ENCODE measurements at regions not wholly inside any gene's neighbourhood (a gene's known extent, or its start where the extent isn't known, plus 50 kb on each side); places are given as distances from the start of the nearest gene placed in this dataset.

DNA sequence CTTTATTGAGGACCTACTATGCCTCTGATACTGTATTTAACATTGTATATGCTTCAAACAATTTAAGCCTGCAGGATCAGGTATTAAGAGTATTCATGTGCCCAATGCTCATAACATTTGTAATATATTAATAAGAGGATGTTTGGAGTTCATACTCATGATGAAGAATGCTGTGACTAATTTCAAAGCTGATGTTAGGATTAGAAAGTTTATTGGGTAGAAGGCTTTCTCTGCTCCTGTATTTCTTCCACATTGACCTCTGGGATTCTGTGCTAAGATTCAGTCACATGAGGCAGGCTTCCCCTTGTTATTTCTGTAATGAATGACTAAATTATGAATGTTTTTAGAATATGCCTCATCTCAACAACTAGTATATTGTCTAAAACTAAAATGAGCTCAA, 456.4 kb downstream of the NFIB start:
- ATAC-seq (no peak), DNase-seq (ENCODE audit: low spot score) (no peak)
- Mint-ChIP-seq H3K4me1 (peaks cover 31% of the 10 kb centered on the region), H3K27ac (no peak overlapping the region), H3K27me3 (ENCODE audit: insufficient read depth, low read depth, poor library complexity) (no peaks in the 10 kb centered on the region), H3K9me3 (no peaks in the 10 kb centered on the region), H3K4me3 (no peak overlapping the region), H3K36me3 (ENCODE audit: low read depth) (no peaks in the 10 kb centered on the region)
- Histone ChIP-seq H3K4me3 (no peak overlapping the region), H3K79me2 (replicated peaks; ENCODE audit: insufficient read depth) (no peaks in the 10 kb centered on the region), H3K9me2 (ENCODE audit: insufficient read depth) (peaks cover 6% of the 10 kb centered on the region; the same call in 1 of the 2 replicates), H4K20me1 (replicated peaks; ENCODE audit: insufficient read depth) (no peaks in the 10 kb centered on the region), H3K27me3 (ENCODE audit: insufficient read depth) (no peaks in the 10 kb centered on the region), H3K4me1 (ENCODE audit: insufficient read depth) (peaks cover 44% of the 10 kb centered on the region), H3K4me2 (no peak overlapping the region), H2AFZ (no peak overlapping the region), H3K36me3 (ENCODE audit: insufficient read depth) (no peaks in the 10 kb centered on the region), H3F3A (replicated peaks; ENCODE audit: low read depth) (no peaks in the 10 kb centered on the region), H3K27ac (ENCODE audit: low read depth) (no peak overlapping the region)
- no peak for TF ChIP-seq NANOG (IDR thresholded peaks at IDR 0.05; ENCODE audit: borderline replicate concordance)
- TF ChIP-seq EZH2 (IDR thresholded peaks at IDR 0.05; ENCODE audit: low read depth, unreplicated experiment): no peak
- TF ChIP-seq, protein P1, sequence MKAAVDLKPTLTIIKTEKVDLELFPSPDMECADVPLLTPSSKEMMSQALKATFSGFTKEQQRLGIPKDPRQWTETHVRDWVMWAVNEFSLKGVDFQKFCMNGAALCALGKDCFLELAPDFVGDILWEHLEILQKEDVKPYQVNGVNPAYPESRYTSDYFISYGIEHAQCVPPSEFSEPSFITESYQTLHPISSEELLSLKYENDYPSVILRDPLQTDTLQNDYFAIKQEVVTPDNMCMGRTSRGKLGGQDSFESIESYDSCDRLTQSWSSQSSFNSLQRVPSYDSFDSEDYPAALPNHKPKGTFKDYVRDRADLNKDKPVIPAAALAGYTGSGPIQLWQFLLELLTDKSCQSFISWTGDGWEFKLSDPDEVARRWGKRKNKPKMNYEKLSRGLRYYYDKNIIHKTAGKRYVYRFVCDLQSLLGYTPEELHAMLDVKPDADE (IDR thresholded peaks at IDR 0.05): no peak
- no peak for TF ChIP-seq STAT1 (IDR thresholded peaks at IDR 0.05; ENCODE audit: unreplicated experiment)
- TF ChIP-seq EZH2phosphoT487 (IDR thresholded peaks at IDR 0.05; ENCODE audit: unreplicated experiment): no peak
- TF ChIP-seq, protein P2, sequence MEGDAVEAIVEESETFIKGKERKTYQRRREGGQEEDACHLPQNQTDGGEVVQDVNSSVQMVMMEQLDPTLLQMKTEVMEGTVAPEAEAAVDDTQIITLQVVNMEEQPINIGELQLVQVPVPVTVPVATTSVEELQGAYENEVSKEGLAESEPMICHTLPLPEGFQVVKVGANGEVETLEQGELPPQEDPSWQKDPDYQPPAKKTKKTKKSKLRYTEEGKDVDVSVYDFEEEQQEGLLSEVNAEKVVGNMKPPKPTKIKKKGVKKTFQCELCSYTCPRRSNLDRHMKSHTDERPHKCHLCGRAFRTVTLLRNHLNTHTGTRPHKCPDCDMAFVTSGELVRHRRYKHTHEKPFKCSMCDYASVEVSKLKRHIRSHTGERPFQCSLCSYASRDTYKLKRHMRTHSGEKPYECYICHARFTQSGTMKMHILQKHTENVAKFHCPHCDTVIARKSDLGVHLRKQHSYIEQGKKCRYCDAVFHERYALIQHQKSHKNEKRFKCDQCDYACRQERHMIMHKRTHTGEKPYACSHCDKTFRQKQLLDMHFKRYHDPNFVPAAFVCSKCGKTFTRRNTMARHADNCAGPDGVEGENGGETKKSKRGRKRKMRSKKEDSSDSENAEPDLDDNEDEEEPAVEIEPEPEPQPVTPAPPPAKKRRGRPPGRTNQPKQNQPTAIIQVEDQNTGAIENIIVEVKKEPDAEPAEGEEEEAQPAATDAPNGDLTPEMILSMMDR (conservative IDR thresholded peaks at IDR 0.05; ENCODE audit: low read depth in 2 of 2): no peak
- TF ChIP-seq REST (IDR thresholded peaks at IDR 0.05; ENCODE audit: unreplicated experiment): no peak
- TF ChIP-seq POLR2AphosphoS5 (IDR thresholded peaks at IDR 0.05; ENCODE audit: low read depth): no peak
- TF ChIP-seq CREB1 (CRISPR knock-in tag; IDR thresholded peaks at IDR 0.05; ENCODE audit: low read depth): no peak
- no peak for TF ChIP-seq ZNF331 (CRISPR knock-in tag; IDR thresholded peaks at IDR 0.05; ENCODE audit: low read depth)
- no peak for TF ChIP-seq JUNB (IDR thresholded peaks at IDR 0.05; ENCODE audit: unreplicated experiment)
- TF ChIP-seq ZNF114 (CRISPR knock-in tag; IDR thresholded peaks at IDR 0.05): no peak
- TF ChIP-seq ZNF462 (CRISPR knock-in tag; IDR thresholded peaks at IDR 0.05): no peak

All from GM23338 (cell line).